G401.6 (cell line): ENCODE measurements at regions not wholly inside any gene's neighbourhood (a gene's known extent, or its start where the extent isn't known, plus 50 kb on each side); places are given as distances from the start of the nearest gene placed in this dataset.

Source experiments
- FAIRE-seq: peaks from 2 replicates; lab custom pipeline; 2012; peaks lifted over from hg19 to GRCh38; lab: Jason Lieb, UNC

DNA sequence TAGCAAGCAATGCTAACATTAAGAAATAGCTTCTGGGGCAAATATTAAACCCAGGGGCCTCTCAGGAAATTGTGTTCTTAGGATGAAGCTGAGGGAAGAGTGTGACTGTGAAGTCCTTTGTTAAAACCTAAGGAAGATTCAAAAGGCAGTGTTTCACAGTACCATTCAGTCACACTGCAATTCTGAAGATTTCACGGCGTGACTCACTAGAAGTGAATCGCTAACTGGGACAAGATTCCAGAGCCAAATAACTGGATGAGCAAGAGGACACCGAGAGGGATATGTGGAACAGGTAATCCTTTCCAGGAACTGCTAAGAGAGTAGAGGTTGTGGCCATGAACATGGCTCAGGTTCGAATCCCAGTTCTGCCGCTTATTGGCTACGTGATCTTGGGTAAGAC is 61.8 kb upstream of the SMAD3 start:
- FAIRE-seq = no peak

DNA sequence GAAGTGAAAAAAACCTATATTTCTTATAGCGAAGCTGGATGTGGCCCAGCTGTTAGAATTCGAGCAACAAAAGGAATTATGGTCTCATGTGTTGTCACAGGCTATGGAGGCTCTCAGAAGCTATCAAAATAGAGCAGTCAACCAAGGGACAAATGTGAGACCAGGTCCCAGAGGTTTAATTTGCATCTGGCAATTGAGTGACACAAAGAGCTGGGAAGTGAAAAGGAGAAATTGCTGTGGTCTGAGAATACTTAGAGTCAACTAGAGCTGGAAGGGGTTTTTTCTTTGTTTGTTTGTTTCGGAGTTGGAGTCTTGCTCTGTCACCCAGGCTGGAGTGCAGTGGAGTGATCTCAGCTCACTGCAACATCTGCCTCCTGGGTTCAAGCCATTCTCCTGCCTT is 61.3 kb upstream of the SMAD3 start:
- no peak for FAIRE-seq

DNA sequence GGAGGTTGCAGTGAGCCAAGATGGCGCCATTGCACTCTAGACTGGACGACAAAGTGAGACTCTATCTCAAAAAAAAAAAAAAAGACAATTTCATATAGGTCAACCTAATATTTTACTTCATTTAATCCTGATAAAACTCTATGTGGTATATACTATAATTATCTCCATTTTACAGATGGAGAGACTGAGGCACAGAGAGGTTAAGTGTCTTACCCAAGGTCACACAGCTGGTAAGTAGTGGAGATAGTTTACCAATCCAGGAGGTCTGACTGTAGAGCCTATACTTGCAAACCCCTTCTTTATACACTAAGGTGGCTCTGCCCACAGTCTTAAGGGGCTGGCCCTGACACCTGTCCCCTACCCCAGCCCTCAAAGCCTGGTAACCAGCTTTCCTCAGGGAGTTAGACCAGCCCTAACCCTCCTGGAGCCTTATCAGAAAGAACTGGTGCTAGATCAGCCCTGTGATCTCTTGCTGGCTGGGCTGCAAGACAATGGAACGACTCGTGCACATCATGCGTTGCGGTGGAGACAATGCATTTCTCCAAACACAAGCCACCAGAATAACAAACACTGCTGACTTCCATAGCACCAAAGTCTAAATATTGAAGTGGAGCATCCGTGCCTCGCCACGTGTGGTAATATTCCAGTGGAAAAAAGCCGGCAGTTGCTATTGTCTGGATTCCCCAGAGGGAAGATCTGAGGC is 60.0 kb upstream of the SMAD3 start:
- no peak for FAIRE-seq

DNA sequence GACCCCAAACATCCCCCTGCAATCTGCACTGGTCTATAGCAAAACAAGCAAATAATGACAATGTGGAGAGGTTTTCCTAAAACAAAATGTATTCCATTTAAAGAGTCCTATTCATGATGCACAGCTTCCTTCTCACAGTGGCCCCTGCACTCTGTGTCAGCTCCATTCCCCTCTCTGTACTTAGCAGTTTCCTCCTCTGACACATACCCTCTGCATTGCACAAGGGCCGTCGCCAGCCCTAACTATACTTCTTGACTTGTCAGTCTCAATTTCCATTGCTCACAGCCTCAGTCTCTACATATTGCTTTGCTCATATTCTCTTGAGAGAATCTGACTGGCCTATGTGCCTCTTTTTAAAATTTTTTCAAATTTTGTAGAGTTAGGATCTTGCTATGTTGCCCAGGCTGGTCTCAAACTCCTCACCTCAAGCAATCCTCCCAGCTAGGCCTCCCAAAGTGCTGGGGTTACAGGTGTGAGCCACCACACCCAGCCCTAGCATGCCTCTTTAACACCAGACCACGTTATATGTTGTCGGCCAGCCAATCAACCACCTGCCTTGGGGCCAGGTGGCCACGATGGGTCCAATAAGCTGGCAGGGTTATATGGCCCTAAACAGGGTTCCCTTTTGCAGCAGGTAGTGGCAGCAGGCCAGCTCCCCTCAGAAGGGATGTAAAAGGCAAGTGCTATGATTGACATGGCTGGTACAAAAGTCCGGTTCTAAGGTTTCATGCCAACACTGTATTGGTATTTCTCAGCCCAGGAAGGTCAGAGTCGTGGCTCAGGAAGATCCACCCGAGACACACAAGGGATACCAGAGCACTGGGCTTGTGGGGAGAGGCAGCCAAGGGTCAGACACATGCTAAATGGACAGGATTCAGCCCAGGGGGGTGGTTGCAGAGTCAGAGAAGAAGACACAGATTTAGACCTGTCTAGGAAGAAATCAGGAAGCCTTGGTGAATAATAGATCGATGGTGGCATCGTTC is 59.0 kb upstream of the SMAD3 start:
- FAIRE-seq = no peak

DNA sequence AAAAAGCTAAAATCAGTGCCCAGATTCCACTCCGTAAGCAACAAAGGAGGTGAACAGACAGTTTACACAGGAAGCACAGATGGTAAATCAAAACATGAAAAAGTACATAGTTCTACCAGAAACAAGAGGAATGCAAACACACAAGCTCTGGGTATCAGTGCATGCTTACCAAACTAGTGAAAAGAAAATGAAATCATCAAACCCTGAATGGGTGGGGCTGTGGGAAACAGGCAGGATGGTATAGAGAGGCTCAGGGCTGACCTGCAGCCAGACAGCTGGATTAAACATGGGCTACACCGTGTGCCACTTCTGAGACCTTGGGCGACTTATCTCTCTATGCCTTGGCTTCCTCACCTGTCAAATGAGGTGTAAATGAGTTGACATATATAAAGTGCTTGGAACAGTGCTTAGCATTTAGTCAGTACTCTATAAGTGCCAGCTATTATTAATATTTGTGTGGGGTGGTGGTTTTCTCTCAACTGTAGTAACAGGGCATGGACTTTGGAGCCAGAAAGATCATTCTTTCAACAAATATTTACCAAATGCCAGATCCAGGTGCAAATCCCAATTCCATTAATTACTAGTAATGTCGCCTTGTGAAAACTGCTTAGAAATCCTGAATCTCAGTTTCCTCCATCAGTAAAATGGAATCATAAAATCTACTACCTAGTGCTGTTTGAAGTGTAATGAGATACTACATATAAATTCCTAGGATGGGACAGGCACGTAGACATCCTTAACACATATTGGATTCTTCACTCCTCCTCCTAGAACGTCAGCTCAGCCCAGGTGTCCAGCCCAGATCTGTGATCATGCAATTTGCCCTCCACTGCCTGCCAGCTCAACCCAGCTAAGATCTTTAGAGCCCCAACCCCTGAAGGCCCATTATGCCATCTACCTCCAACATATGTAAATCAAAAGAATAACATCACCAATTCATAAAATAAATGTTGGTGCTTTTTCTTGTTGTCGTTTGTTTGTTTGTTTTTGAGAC is 55.5 kb upstream of the SMAD3 start:
- no peak for FAIRE-seq

GRCh38 chr15:67010898-67011616 is 54.3 kb upstream of the SMAD3 start:
- no peak for FAIRE-seq

DNA sequence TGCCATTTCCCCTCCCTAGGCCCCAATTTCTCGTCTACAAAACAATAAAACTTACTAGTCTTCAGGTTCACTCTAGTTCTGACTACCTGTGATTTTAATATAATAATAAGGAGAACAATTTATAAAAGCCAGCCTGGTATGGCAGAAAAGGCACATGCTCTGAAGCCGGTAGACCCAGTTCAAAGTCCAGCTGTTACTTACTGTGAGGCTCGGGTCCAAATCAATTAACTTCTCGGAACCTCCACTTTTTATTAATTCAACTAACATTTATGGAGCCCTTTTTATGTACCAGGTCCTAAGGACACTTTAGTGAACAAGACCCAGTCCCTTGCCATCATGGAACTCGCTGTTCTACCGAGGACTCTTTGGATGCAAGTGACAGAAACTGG is 53.8 kb upstream of the SMAD3 start:
- no peak for FAIRE-seq

GRCh38 chr15:67013696-67014095 is 51.7 kb upstream of the SMAD3 start:
- no peak for FAIRE-seq
